ENCODE measurements at regions not wholly inside any gene's neighbourhood (a gene's known extent, or its start where the extent isn't known, plus 50 kb on each side); places are given as distances from the start of the nearest gene placed in this dataset.

DNA sequence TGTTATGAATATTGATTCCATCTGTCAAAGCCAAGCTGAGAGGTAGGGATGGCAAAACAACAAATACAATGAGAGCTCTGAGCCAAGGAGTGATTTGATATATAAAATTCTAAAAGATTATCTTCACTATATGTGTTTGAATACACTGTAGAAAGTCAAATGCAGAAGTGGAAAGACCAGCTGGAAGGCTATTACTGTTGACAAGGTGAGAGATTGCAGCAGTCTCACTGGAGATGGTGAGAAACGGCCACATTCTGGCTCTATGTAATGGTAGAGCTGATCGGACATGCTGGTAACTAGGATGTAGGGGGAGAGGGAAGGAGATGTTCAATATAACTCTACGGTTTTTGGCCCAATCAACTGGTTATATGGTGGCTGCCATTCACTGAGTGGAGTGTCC lies 434.2 kb upstream of the SUCLG2 start:
- TF ChIP-seq, protein P1, sequence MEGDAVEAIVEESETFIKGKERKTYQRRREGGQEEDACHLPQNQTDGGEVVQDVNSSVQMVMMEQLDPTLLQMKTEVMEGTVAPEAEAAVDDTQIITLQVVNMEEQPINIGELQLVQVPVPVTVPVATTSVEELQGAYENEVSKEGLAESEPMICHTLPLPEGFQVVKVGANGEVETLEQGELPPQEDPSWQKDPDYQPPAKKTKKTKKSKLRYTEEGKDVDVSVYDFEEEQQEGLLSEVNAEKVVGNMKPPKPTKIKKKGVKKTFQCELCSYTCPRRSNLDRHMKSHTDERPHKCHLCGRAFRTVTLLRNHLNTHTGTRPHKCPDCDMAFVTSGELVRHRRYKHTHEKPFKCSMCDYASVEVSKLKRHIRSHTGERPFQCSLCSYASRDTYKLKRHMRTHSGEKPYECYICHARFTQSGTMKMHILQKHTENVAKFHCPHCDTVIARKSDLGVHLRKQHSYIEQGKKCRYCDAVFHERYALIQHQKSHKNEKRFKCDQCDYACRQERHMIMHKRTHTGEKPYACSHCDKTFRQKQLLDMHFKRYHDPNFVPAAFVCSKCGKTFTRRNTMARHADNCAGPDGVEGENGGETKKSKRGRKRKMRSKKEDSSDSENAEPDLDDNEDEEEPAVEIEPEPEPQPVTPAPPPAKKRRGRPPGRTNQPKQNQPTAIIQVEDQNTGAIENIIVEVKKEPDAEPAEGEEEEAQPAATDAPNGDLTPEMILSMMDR (IDR thresholded peaks at IDR 0.05; ENCODE audit: low read depth, low read length): no peak
- TF ChIP-seq MYC (IDR thresholded peaks at IDR 0.05; ENCODE audit: low read depth, low read length): no peak

All from NB4 (cell line).